Parathyroid adenoma (tissue), 2 donors: ENCODE measurements at regions not wholly inside any gene's neighbourhood (a gene's known extent, or its start where the extent isn't known, plus 50 kb on each side); places are given as distances from the start of the nearest gene placed in this dataset.

Source experiments
- H2AFZ ChIP-seq: fragments of 300-600 bp; sonication (generic); one replicate; pipeline ENCODE4 v1.7.0; 2017; ENCODE audit warnings: antibody characterized with exemption, mild to moderate bottlenecking
- H3K27ac ChIP-seq: fragments of 300-600 bp; sonication (generic); one replicate; pipeline ENCODE4 v1.7.0; 2017
- H3K27me3 ChIP-seq: fragments of 300-600 bp; sonication (generic); one replicate; pipeline ENCODE4 v1.7.0; 2017; ENCODE audit warnings: low read length; ENCODE audit not compliant: control insufficient read depth, insufficient read depth
- H3K36me3 ChIP-seq: fragments of 300-600 bp; sonication (generic); one replicate; pipeline ENCODE4 v1.7.0; 2017; ENCODE audit warnings: low read length; ENCODE audit not compliant: control insufficient read depth, insufficient read depth
- H3K4me1 ChIP-seq: fragments of 300-600 bp; sonication (generic); one replicate; pipeline ENCODE4 v1.7.0; 2017; ENCODE audit warnings: control low read depth
- H3K4me2 ChIP-seq: fragments of 300-600 bp; sonication (generic); one replicate; pipeline ENCODE4 v1.7.0; 2017; ENCODE audit warnings: low read length
- H3K4me3 ChIP-seq: fragments of 300-600 bp; sonication (generic); one replicate; pipeline ENCODE4 v1.7.0; 2017; ENCODE audit warnings: low read depth, low read length
- H3K79me2 ChIP-seq: fragments of 300-600 bp; sonication (generic); one replicate; pipeline ENCODE4 v1.7.0; 2017; ENCODE audit warnings: control low read depth
- H3K9ac ChIP-seq: fragments of 300-600 bp; sonication (generic); one replicate; pipeline ENCODE4 v1.7.0; 2017; ENCODE audit warnings: mild to moderate bottlenecking
- H3K9me3 ChIP-seq: fragments of 300-600 bp; sonication (generic); one replicate; pipeline ENCODE4 v1.7.0; 2017; ENCODE audit warnings: low read length; ENCODE audit not compliant: control insufficient read depth
- TF ChIP-seq, protein P1 (sequence below): fragments of 300-600 bp; sonication (generic); IDR thresholded peaks from one replicate; pipeline ENCODE4 v1.7.0; 2017; ENCODE audit warnings: antibody characterized with exemption, mild to moderate bottlenecking
- donor health status: primary hyperparathyroidism.

DNA sequence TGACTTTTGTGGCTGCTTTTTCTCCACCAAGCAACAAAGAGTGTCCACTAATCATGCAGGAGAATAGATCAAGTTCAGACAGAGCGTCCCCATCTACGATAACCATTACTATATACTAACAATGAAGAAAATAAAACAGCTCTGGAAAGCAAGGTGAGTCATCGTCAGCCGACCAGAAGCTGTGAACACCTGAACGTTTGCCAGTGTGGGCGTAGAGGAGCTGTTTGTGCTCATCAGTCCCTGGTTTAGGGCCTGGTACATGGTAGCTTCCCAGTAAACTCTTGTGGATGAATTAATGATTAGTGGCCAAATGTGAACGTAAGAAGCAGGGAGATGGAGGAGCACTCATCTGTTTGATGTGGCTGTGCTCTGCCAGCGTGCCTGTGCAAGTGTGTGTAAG lies 180.7 kb downstream of the EVX1 start:
- Histone ChIP-seq H2AFZ (no peak overlapping the region), H3K79me2 (no peaks in the 10 kb centered on the region), H3K36me3 (no peaks in the 10 kb centered on the region), H3K4me2 (no peak overlapping the region), H3K4me3 (no peak overlapping the region), H3K27ac (no peak overlapping the region), H3K9ac (no peak overlapping the region), H3K9me3 (no peaks in the 10 kb centered on the region), H3K27me3 (no peaks in the 10 kb centered on the region), H3K4me1 (no peaks in the 10 kb centered on the region)
- TF ChIP-seq, protein P1, sequence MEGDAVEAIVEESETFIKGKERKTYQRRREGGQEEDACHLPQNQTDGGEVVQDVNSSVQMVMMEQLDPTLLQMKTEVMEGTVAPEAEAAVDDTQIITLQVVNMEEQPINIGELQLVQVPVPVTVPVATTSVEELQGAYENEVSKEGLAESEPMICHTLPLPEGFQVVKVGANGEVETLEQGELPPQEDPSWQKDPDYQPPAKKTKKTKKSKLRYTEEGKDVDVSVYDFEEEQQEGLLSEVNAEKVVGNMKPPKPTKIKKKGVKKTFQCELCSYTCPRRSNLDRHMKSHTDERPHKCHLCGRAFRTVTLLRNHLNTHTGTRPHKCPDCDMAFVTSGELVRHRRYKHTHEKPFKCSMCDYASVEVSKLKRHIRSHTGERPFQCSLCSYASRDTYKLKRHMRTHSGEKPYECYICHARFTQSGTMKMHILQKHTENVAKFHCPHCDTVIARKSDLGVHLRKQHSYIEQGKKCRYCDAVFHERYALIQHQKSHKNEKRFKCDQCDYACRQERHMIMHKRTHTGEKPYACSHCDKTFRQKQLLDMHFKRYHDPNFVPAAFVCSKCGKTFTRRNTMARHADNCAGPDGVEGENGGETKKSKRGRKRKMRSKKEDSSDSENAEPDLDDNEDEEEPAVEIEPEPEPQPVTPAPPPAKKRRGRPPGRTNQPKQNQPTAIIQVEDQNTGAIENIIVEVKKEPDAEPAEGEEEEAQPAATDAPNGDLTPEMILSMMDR: no peak

DNA sequence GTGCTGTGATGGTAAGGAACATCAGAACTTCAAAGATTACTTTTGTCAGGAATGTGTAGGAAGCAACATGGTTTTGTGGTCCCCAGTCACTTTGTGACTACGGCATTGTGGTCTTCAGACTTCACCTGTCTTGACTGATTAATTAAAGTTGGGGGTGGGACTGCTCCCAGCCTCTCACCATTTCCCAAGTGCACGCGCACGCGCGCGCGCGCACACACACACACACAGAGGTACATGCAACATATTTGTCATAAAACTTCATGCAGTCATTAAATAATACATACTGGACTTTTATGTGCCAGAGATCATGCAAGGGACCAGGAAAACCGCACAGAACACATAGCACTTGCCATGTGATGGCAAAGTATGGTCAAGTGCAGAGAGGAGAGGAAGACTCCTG lies 181.2 kb downstream of the EVX1 start:
- H3K9ac ChIP-seq: no peak overlapping the region
- H3K4me2 ChIP-seq: no peak overlapping the region
- TF ChIP-seq, protein P1: no peak
- H3K4me3 ChIP-seq: no peak overlapping the region
- no peaks in the 10 kb centered on the region for H3K4me1 ChIP-seq
- no peak overlapping the region for H3K27ac ChIP-seq
- no peaks in the 10 kb centered on the region for H3K9me3 ChIP-seq
- no peaks in the 10 kb centered on the region for H3K36me3 ChIP-seq
- H3K27me3 ChIP-seq: no peaks in the 10 kb centered on the region
- H3K79me2 ChIP-seq: no peaks in the 10 kb centered on the region
- H2AFZ ChIP-seq: no peak overlapping the region

DNA sequence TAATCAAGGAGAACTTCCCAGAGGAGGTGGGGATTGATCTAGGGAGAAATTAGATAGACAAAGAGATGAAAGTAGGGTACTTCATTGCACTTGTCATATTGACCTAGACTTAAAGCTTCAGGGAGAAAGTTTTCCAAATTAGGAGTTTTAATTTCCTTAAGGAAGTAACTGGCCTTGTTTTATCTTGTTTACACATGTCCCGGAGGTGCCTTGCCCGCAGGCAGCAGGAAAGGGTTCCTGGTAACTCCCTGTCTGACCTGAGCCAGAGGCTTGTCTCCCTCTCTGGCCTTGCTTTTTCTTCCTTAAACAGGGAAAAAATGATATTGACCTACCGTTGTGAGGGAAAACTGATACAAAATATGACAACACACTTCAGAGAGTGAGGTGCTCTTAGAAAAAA lies 181.6 kb downstream of the EVX1 start:
- no peak overlapping the region for H2AFZ ChIP-seq
- H3K4me3 ChIP-seq: no peak overlapping the region
- H3K9ac ChIP-seq: no peak overlapping the region
- no peaks in the 10 kb centered on the region for H3K9me3 ChIP-seq
- H3K79me2 ChIP-seq: no peaks in the 10 kb centered on the region
- no peaks in the 10 kb centered on the region for H3K27me3 ChIP-seq
- TF ChIP-seq, protein P1: no peak
- no peak overlapping the region for H3K4me2 ChIP-seq
- H3K27ac ChIP-seq: no peak overlapping the region
- H3K36me3 ChIP-seq: no peaks in the 10 kb centered on the region
- no peaks in the 10 kb centered on the region for H3K4me1 ChIP-seq

- no peak overlapping the region for H3K27ac ChIP-seq
- H2AFZ ChIP-seq: no peak overlapping the region
- H3K36me3 ChIP-seq: no peaks in the 10 kb centered on the region
- no peak overlapping the region for H3K4me2 ChIP-seq
- no peaks in the 10 kb centered on the region for H3K79me2 ChIP-seq
- H3K4me3 ChIP-seq: no peak overlapping the region
- H3K27me3 ChIP-seq: no peaks in the 10 kb centered on the region
- H3K9me3 ChIP-seq: no peaks in the 10 kb centered on the region
- no peak overlapping the region for H3K9ac ChIP-seq
- TF ChIP-seq, protein P1: no peak
- no peaks in the 10 kb centered on the region for H3K4me1 ChIP-seq
Observed at GRCh38 chr7:27424749-27425148, 182.1 kb downstream of the EVX1 start.

GRCh38 chr7:27427416-27427815 lies 184.8 kb downstream of the EVX1 start:
- no peak overlapping the region for H3K4me2 ChIP-seq
- TF ChIP-seq, protein P1: no peak
- no peak overlapping the region for H3K9ac ChIP-seq
- H3K79me2 ChIP-seq: no peaks in the 10 kb centered on the region
- H3K4me1 ChIP-seq: no peaks in the 10 kb centered on the region
- no peaks in the 10 kb centered on the region for H3K27me3 ChIP-seq
- no peaks in the 10 kb centered on the region for H3K36me3 ChIP-seq
- no peak overlapping the region for H2AFZ ChIP-seq
- no peaks in the 10 kb centered on the region for H3K9me3 ChIP-seq
- no peak overlapping the region for H3K4me3 ChIP-seq
- no peak overlapping the region for H3K27ac ChIP-seq
